ENCODE measurements at regions not wholly inside any gene's neighbourhood (a gene's known extent, or its start where the extent isn't known, plus 50 kb on each side); places are given as distances from the start of the nearest gene placed in this dataset.

DNA sequence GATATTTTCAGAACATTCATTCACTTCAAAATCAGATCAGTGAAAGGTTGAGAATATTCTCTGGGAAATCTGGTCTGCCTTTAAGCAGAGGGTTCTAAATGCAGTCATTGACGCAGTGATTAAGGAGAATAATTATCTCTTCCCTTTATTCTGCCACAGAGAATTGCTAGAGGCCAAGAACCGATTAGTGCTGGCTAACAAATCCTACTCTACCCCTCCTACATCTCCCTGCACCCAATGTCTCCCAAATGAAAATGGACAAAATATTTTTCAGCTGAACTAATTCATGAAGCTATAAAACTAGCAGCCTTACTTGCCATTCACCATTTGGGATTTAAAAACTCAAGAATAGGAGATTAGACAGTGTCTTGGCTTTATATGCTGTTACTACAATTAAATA is 185.5 kb upstream of the SOX9 start:
- no peaks in the 10 kb centered on the region for H3K27me3 ChIP-seq (replicated peaks; ENCODE audit: control insufficient read depth, insufficient read depth, low read length)
- no peak for DNase-seq (ENCODE audit: extremely low read depth, insufficient read length)
- no peaks in the 10 kb centered on the region for H3K36me3 ChIP-seq (ENCODE audit: control insufficient read depth, insufficient read depth, low read length)
- H3K4me3 ChIP-seq (replicated peaks; ENCODE audit: low read depth, low read length): no peak overlapping the region
- TF ChIP-seq, protein P1, sequence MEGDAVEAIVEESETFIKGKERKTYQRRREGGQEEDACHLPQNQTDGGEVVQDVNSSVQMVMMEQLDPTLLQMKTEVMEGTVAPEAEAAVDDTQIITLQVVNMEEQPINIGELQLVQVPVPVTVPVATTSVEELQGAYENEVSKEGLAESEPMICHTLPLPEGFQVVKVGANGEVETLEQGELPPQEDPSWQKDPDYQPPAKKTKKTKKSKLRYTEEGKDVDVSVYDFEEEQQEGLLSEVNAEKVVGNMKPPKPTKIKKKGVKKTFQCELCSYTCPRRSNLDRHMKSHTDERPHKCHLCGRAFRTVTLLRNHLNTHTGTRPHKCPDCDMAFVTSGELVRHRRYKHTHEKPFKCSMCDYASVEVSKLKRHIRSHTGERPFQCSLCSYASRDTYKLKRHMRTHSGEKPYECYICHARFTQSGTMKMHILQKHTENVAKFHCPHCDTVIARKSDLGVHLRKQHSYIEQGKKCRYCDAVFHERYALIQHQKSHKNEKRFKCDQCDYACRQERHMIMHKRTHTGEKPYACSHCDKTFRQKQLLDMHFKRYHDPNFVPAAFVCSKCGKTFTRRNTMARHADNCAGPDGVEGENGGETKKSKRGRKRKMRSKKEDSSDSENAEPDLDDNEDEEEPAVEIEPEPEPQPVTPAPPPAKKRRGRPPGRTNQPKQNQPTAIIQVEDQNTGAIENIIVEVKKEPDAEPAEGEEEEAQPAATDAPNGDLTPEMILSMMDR (IDR thresholded peaks at IDR 0.05; ENCODE audit: insufficient read depth, low read length, poor library complexity, severe bottlenecking): no peak

DNA sequence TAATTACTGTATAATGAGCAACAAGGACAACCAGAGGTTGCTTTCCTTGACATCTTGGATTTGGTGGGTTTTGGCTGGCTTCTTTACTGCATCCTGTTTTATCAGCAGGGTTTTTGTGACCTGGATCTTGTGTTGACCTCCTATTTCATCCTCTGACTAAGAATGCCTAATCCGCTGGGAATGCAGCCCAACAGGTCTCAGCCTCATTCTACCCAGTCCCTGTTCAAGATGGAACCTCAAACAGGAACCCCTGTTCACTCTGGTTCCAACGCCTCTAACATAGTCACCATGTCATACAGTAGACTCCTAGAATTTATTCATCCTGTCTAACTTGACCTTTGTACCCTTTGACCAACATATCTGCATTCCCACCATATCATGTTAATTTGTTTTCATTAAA is 183.8 kb upstream of the SOX9 start:
- TF ChIP-seq, protein P1 (IDR thresholded peaks at IDR 0.05; ENCODE audit: insufficient read depth, low read length, poor library complexity, severe bottlenecking): no peak
- Histone ChIP-seq H3K4me3 (replicated peaks; ENCODE audit: low read depth, low read length) (no peak overlapping the region), H3K36me3 (ENCODE audit: control insufficient read depth, insufficient read depth, low read length) (no peaks in the 10 kb centered on the region), H3K27me3 (replicated peaks; ENCODE audit: control insufficient read depth, insufficient read depth, low read length) (no peaks in the 10 kb centered on the region)
- no peak for DNase-seq (ENCODE audit: extremely low read depth, insufficient read length)

DNA sequence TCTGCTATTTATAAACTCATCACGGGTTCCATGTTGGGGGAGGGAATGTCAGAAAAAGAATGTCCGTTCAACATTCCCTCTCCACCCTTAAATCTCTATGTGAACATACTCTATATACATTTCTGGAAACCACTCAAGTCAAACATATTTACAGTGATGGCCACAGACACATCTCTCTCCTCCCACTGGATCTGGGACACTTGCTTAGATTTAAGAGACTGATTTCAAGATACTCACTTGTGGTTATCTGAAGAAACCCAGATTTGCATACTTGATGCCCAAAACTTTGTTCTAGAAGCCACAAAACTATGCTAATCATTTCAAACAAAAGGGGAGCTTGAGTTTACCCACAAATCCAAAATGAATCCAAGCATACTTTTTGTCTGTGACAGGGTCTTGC is 182.9 kb upstream of the SOX9 start:
- Histone ChIP-seq H3K27me3 (replicated peaks; ENCODE audit: control insufficient read depth, insufficient read depth, low read length) (no peaks in the 10 kb centered on the region), H3K4me3 (replicated peaks; ENCODE audit: low read depth, low read length) (no peak overlapping the region), H3K36me3 (ENCODE audit: control insufficient read depth, insufficient read depth, low read length) (no peaks in the 10 kb centered on the region)
- TF ChIP-seq, protein P1 (IDR thresholded peaks at IDR 0.05; ENCODE audit: insufficient read depth, low read length, poor library complexity, severe bottlenecking): no peak
- no peak for DNase-seq (ENCODE audit: extremely low read depth, insufficient read length)

DNA sequence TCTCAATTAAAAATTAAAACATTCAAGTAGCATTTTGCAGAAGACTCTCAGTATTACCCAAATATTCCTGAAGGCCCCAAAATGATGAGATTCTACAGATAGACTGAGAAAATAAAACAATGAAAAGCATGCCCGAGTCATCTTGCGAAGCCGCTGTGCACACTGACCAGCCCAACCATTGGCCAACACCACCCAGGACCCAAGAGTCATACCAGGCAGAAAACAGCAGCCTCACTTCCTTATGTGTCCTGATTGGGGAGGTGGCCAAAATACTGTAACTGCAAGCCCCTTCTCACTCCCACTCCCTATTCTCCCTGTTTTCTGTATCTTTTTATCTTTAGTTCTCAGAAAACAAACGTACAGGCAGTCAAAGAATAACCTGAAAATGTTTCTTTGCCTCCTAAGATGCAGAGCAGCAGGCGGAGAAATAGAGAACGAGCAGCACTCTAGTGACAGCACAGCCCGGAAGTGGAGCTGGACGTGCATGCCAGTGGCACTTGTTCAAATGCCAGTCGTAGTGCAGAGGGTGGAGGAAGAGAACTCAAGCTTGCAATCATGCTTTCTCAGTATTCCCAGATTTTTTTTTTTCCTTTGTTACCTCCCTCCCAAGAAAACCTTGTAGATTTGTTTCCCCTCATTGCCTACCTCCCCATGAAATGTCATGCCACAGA is 182.3 kb upstream of the SOX9 start:
- TF ChIP-seq, protein P1 (IDR thresholded peaks at IDR 0.05; ENCODE audit: insufficient read depth, low read length, poor library complexity, severe bottlenecking): no peak
- no peak for DNase-seq (ENCODE audit: extremely low read depth, insufficient read length)
- Histone ChIP-seq H3K4me3 (replicated peaks; ENCODE audit: low read depth, low read length) (no peak overlapping the region), H3K27me3 (replicated peaks; ENCODE audit: control insufficient read depth, insufficient read depth, low read length) (no peaks in the 10 kb centered on the region), H3K36me3 (ENCODE audit: control insufficient read depth, insufficient read depth, low read length) (no peaks in the 10 kb centered on the region)

DNA sequence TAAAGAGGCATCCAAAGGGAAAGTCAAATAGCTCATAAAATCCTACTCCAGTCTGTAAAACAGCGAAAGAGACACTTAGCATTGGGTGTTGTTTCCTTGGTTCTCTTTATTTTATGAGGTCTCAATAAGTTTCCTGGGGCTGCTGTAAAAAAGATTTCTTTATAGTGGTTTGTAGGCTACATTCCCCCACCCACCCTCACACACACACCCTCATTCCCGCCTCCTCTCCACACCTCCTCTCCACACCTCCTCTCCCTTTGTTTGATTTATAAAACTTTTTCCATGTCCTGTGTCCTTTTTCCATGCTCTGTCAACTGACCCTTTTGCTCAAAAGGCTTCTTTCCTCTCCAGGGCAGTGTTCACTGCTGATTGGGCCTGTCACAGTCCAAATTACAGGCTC is 178.9 kb upstream of the SOX9 start:
- Histone ChIP-seq H3K27me3 (replicated peaks; ENCODE audit: control insufficient read depth, insufficient read depth, low read length) (no peaks in the 10 kb centered on the region), H3K4me3 (replicated peaks; ENCODE audit: low read depth, low read length) (no peak overlapping the region), H3K36me3 (ENCODE audit: control insufficient read depth, insufficient read depth, low read length) (no peaks in the 10 kb centered on the region)
- no peak for DNase-seq (ENCODE audit: extremely low read depth, insufficient read length)
- TF ChIP-seq, protein P1 (IDR thresholded peaks at IDR 0.05; ENCODE audit: insufficient read depth, low read length, poor library complexity, severe bottlenecking): no peak

DNA sequence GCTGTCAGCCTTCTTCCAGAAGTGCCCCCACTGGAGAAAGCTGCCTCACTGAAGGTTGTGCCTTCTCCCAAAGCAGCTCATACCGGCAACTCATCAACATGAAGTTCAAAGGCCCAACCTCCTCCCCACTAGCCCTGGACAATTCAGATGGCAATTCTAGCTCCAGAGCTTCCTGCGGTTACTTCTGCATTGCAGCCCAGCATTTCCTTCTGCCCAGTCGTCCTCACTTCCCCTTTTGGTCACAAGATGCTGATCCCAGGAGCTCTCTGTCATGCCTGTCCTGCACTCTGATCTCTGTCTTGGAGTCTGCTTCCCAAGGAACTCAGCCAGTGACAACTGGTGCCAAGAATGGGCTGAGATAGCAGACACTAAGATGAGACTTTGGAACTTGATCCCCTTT is 178.2 kb upstream of the SOX9 start:
- Histone ChIP-seq H3K4me3 (replicated peaks; ENCODE audit: low read depth, low read length) (no peak overlapping the region), H3K27me3 (replicated peaks; ENCODE audit: control insufficient read depth, insufficient read depth, low read length) (no peaks in the 10 kb centered on the region), H3K36me3 (ENCODE audit: control insufficient read depth, insufficient read depth, low read length) (no peaks in the 10 kb centered on the region)
- no peak for DNase-seq (ENCODE audit: extremely low read depth, insufficient read length)
- TF ChIP-seq, protein P1 (IDR thresholded peaks at IDR 0.05; ENCODE audit: insufficient read depth, low read length, poor library complexity, severe bottlenecking): no peak

All from GM06990 (cell line).